CD4-positive, alpha-beta T cell (primary cell): ENCODE measurements at regions not wholly inside any gene's neighbourhood (a gene's known extent, or its start where the extent isn't known, plus 50 kb on each side); places are given as distances from the start of the nearest gene placed in this dataset.

ENCODE experiments used
- ATAC-seq: fragments of 200-7000 bp; cut with Tn5 transposase; one replicate; pipeline ENCODE4 v1.10.0; 2022; ENCODE audit warnings: mild to moderate bottlenecking; ENCODE audit not compliant: poor library complexity
- CTCF ChIA-PET: fragments of 350-600 bp; sonication (Branson Sonifier 250); formaldehyde crosslinking; loops from one replicate; lab custom pipeline; 2021; ENCODE audit warnings: antibody characterized with exemption, inconsistent platforms; lab: Charles Lee
- POLR2A ChIA-PET: fragments of 350-600 bp; sonication (Branson Sonifier 250); formaldehyde crosslinking; loops from one replicate; lab custom pipeline; 2021; ENCODE audit warnings: antibody characterized with exemption, inconsistent platforms; lab: Charles Lee
- DNase-seq, 14 experiments: peaks; one replicate each; pipeline ENCODE4 v3.0.0-alpha.2; 2013 to 2020; ENCODE audit warnings: mixed read lengths in 2 of 14
- H3K27ac ChIP-seq, 2 donors: one replicate each; pipeline versions ENCODE4 v1.5.1 to v1.7.0; 2013; ENCODE audit warnings: low read length in 2 of 2, low read depth in 1 of 2, mild to moderate bottlenecking in 1 of 2
- H3K27me3 ChIP-seq, 2 experiments: 1 replicate in 1 of 2; 2 replicates in 1 of 2; pipeline versions ENCODE4 v1.6.1 to v1.7.0; 2013; ENCODE audit warnings: low read length in 2 of 2, control low read depth in 1 of 2, mild to moderate bottlenecking in 1 of 2, moderate library complexity in 1 of 2; ENCODE audit not compliant: insufficient read depth in 2 of 2, control insufficient read depth in 1 of 2
- H3K36me3 ChIP-seq: one replicate; pipeline ENCODE4 v1.6.1; 2013; ENCODE audit warnings: low read length, control low read depth; ENCODE audit not compliant: insufficient read depth
- H3K4me1 ChIP-seq: one replicate; pipeline ENCODE4 v1.6.1; 2013; ENCODE audit warnings: low read length, control low read depth; ENCODE audit not compliant: insufficient read depth
- H3K4me3 ChIP-seq: one replicate; pipeline ENCODE4 v1.5.1; 2013; ENCODE audit warnings: mild to moderate bottlenecking, low read length, moderate library complexity
- H3K9me3 ChIP-seq, 2 experiments: 1 replicate in 1 of 2; 2 replicates in 1 of 2; pipeline versions ENCODE4 v1.6.1 to v1.7.0; 2013; ENCODE audit warnings: low read length in 2 of 2, mild to moderate bottlenecking in 2 of 2, control low read depth in 1 of 2, moderate library complexity in 1 of 2; ENCODE audit not compliant: control insufficient read depth in 1 of 2, insufficient read depth in 1 of 2
- H3K27ac Mint-ChIP-seq: one replicate; pipeline ENCODE4 v1.8.0; 2020; ENCODE audit warnings: mixed read lengths
- H3K27me3 Mint-ChIP-seq: one replicate; pipeline ENCODE4 v1.8.0; 2021; ENCODE audit warnings: mixed read lengths
- H3K36me3 Mint-ChIP-seq: one replicate; pipeline ENCODE4 v1.8.0; 2021; ENCODE audit warnings: low read depth, mixed read lengths
- H3K4me1 Mint-ChIP-seq: one replicate; pipeline ENCODE4 v1.8.0; 2021; ENCODE audit warnings: low read depth, mixed read lengths
- H3K4me3 Mint-ChIP-seq: one replicate; pipeline ENCODE4 v1.8.0; 2020; ENCODE audit warnings: mild to moderate bottlenecking, mixed read lengths
- H3K9me3 Mint-ChIP-seq: one replicate; pipeline ENCODE4 v1.8.0; 2020; ENCODE audit warnings: mixed read lengths
- CTCF ChIP-seq: fragments of 200-600 bp; IDR thresholded peaks from one replicate; pipeline ENCODE4 v1.8.0; 2022; ENCODE audit warnings: antibody characterized with exemption, mild to moderate bottlenecking
- intact Hi-C, 2 experiments: fragments of 100-400 bp; cut with DNase I in 1 of 2; cut with micrococcal nuclease in 1 of 2; formaldehyde crosslinking; loops; one replicate each; pipeline versions ENCODE4 v1.15.1 to v1.9.0; 2023 to 2025; cut with DNase I, micrococcal nuclease

GRCh38 chr3:132267391-132267993 lies 49.7 kb upstream of the ACP3 start:
- Histone ChIP-seq H3K36me3 (no peaks in the 10 kb centered on the region), H3K27me3 (peaks cover 0 to 12% of the 10 kb centered on the region in 2 experiments), H3K9me3 (no peaks in the 10 kb centered on the region), H3K4me1 (no peaks in the 10 kb centered on the region), H3K4me3 (no peak overlapping the region), H3K27ac (no peak overlapping the region)
- ChIA-PET CTCF (interaction anchor here (0.7 kb wide), 1 partner anchor 1172 kb away, joined by 4 read pairs; no protein-coding TSS in a partner anchor), POLR2A (no interaction called here)
- no peaks in the 10 kb centered on the region for H3K36me3 Mint-ChIP-seq
- H3K27me3 Mint-ChIP-seq: peaks cover 12% of the 10 kb centered on the region
- no peak for ATAC-seq
- H3K9me3 Mint-ChIP-seq: no peaks in the 10 kb centered on the region
- no peak for DNase-seq
- no peak overlapping the region for H3K4me3 Mint-ChIP-seq
- H3K27ac Mint-ChIP-seq: no peak overlapping the region
- intact Hi-C loops: no loop called here
- no peak for TF ChIP-seq CTCF
- no peaks in the 10 kb centered on the region for H3K4me1 Mint-ChIP-seq
